ENCODE measurements at regions not wholly inside any gene's neighbourhood (a gene's known extent, or its start where the extent isn't known, plus 50 kb on each side); places are given as distances from the start of the nearest gene placed in this dataset.

DNA sequence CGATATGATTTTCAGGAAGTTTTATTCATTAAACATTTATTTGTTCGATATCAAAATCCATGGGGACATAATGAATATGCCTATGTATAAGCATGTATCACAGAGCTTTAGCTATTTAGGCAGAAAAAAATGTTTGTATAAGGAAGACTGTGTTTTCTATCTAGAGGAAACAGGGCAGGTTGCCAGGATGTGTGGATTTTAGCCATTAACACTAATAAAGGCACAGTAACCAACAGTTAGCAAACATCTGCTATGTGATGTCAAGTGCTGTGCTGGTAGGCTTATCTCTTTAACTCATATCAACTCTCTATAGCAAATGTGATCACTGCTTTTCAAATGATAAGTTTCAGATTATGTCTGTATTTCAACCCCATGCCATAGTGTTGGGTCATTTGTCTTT, 708.9 kb upstream of the HS3ST1 start:
- TF ChIP-seq POLR2AphosphoS5 (IDR thresholded peaks at IDR 0.05; ENCODE audit: low read depth, low read length), result no peak
- no peak for TF ChIP-seq SIN3A (IDR thresholded peaks at IDR 0.05; ENCODE audit: borderline replicate concordance, insufficient read depth, low read length)
- TF ChIP-seq, protein P1, sequence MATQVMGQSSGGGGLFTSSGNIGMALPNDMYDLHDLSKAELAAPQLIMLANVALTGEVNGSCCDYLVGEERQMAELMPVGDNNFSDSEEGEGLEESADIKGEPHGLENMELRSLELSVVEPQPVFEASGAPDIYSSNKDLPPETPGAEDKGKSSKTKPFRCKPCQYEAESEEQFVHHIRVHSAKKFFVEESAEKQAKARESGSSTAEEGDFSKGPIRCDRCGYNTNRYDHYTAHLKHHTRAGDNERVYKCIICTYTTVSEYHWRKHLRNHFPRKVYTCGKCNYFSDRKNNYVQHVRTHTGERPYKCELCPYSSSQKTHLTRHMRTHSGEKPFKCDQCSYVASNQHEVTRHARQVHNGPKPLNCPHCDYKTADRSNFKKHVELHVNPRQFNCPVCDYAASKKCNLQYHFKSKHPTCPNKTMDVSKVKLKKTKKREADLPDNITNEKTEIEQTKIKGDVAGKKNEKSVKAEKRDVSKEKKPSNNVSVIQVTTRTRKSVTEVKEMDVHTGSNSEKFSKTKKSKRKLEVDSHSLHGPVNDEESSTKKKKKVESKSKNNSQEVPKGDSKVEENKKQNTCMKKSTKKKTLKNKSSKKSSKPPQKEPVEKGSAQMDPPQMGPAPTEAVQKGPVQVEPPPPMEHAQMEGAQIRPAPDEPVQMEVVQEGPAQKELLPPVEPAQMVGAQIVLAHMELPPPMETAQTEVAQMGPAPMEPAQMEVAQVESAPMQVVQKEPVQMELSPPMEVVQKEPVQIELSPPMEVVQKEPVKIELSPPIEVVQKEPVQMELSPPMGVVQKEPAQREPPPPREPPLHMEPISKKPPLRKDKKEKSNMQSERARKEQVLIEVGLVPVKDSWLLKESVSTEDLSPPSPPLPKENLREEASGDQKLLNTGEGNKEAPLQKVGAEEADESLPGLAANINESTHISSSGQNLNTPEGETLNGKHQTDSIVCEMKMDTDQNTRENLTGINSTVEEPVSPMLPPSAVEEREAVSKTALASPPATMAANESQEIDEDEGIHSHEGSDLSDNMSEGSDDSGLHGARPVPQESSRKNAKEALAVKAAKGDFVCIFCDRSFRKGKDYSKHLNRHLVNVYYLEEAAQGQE (IDR thresholded peaks at IDR 0.05; ENCODE audit: insufficient read depth in 1 of 2, low read depth in 2 of 2, low read length in 2 of 2), result no peak
- no peak for TF ChIP-seq TAF1 (IDR thresholded peaks at IDR 0.05; ENCODE audit: borderline replicate concordance, insufficient read depth, low read length)
